ENCODE measurements at regions not wholly inside any gene's neighbourhood (a gene's known extent, or its start where the extent isn't known, plus 50 kb on each side); places are given as distances from the start of the nearest gene placed in this dataset.
"Not testable (repeated sequence)": the region's sequence is repeated elsewhere in the genome, so short reads cannot be mapped to it uniquely, and the experiment has no call there.

DNA sequence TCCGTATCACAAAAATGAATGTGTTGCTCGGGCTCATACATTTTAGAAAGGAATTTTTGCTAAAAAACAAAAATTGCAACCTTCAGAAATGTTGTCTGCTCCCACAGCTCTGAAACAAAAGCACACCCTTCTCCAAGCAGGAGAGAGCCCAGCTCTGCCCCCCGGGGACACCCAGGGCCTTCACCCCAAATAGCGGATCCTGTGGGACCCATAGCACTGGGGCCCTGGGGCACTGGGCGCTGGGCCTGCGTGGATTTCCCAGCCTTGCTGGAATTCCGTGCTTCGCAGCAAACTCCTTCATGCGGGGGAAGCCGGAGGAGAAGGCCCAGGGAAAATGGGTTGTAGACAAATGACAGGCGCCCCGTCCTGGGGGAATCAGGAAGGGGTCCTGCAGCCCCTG lies 50.5 kb upstream of the SFSWAP start:
- DNase-seq (ENCODE audit: low spot score); H3K4me1 ChIP-seq (ENCODE audit: insufficient read depth, low read length, poor library complexity, severe bottlenecking); H3K9me3 ChIP-seq (ENCODE audit: low read depth, low read length, poor library complexity, severe bottlenecking); H3K4me3 ChIP-seq (ENCODE audit: low read depth, low read length, poor library complexity, severe bottlenecking); H3K36me3 ChIP-seq (ENCODE audit: insufficient read depth, low read length, poor library complexity, severe bottlenecking); POLR2A ChIA-PET (ENCODE audit: low non-redundant PET); H3K27ac ChIP-seq (ENCODE audit: low read depth, low read length, poor library complexity, severe bottlenecking); BruUV-seq (replicated peaks); intact Hi-C loops (cut with micrococcal nuclease; ENCODE audit: unreplicated experiment); CTCF ChIA-PET: not testable (repeated sequence)
- peaks cover 15% of the 10 kb centered on the region for H3K27me3 ChIP-seq (replicated peaks; ENCODE audit: insufficient read depth, low read depth, low read length, poor library complexity)
